ENCODE measurements at regions not wholly inside any gene's neighbourhood (a gene's known extent, or its start where the extent isn't known, plus 50 kb on each side); places are given as distances from the start of the nearest gene placed in this dataset.

DNA sequence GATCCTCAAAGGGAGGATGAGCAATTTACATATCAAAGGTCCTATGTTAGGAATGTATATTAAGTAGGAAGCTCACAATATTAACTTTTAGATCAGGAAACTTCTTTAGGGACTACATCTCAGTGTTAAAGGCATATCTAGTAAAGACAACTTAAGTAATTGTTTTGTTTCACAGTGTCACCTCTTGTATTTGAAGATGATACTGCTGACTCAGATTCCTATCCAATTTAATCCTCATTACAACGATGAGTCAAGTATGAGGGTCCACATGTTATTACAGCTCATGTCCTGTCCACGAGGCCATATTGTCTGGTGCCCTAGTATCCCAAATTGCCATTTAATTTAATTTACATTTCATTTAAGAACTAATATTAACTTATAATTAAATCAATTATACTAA, 523.9 kb downstream of the CCDC85A start:
- H3K4me3 Mint-ChIP-seq, result no peak overlapping the region
- no peaks in the 10 kb centered on the region for H3K4me1 Mint-ChIP-seq
- ATAC-seq (no peak), DNase-seq (no peak)
- no peak overlapping the region for H3K27ac Mint-ChIP-seq
- no peaks in the 10 kb centered on the region for H3K36me3 Mint-ChIP-seq (ENCODE audit: low read depth)
- H3K27me3 Mint-ChIP-seq, result no peaks in the 10 kb centered on the region
- no peaks in the 10 kb centered on the region for H3K9me3 ChIP-seq (ENCODE audit: control insufficient read depth, low read length, poor library complexity, severe bottlenecking)

DNA sequence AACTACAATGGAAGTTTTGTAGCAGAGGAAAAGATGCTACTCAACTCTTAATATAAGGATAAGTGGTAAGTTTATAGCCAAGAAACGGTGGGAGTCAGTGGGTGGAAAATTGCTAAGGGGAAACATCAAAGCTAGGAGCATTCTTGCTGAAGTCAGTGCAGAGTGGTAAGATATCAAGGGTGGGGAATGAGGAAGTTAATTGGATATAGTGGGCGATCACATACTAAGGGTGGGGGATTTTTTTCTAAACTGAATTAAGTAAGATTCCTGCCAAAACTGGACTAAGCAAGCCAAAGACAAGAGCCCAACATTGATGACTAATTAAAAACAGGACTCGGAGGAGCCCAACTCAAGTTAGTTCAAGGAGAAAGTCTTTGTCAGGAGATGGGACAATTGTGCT, 525.4 kb downstream of the CCDC85A start:
- Mint-ChIP-seq H3K27me3 (no peaks in the 10 kb centered on the region), H3K4me3 (no peak overlapping the region), H3K27ac (no peak overlapping the region), H3K36me3 (ENCODE audit: low read depth) (no peaks in the 10 kb centered on the region), H3K4me1 (no peaks in the 10 kb centered on the region)
- ATAC-seq (no peak), DNase-seq (no peak)
- no peaks in the 10 kb centered on the region for H3K9me3 ChIP-seq (ENCODE audit: control insufficient read depth, low read length, poor library complexity, severe bottlenecking)

DNA sequence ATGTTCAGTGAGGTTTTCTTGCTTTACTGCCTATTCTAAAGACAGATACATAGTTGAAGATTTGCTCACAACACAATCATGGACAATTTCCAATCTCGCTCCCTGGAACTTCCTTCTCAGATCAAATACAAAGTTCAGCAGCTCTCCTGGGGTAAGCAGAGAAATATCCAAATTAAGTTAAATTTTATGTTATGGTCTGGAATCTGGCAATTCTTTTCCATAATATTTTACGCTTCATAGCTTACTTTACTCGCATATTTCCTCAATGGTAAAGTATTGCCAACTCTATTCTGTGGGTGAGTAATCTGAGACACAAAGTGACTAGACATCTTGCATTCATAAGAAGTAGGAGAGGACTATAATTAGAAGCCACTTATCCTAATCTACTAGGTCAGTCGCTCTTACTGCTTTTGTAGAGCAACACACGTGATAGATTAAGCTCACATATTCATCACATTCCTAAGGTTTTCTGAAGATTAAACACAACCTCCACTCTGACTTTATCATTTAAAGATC, 529.4 kb downstream of the CCDC85A start:
- no peak overlapping the region for H3K27ac Mint-ChIP-seq
- no peaks in the 10 kb centered on the region for H3K36me3 Mint-ChIP-seq (ENCODE audit: low read depth)
- no peak for ATAC-seq

DNA sequence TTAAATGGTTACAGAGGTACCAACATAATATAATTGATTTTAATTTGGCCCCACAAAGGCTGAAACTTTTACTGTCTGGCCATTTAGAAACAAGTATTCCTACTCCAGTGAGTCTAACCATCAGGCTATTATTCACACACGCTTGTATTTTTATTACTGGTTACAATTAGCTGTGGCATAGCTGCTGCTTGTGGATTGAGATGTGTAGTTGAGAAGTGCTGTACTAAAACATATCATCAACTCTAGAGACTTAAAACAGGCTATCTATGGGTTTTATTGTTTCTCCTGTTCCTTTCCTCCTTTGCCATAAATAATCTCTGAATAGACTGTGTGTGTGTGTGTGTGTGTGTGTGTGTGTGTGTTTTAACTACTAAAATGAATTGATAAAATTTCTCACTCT, 530.2 kb downstream of the CCDC85A start:
- no peaks in the 10 kb centered on the region for H3K9me3 ChIP-seq (ENCODE audit: control insufficient read depth, low read length, poor library complexity, severe bottlenecking)
- no peaks in the 10 kb centered on the region for H3K36me3 Mint-ChIP-seq (ENCODE audit: low read depth)
- ATAC-seq (no peak), DNase-seq (no peak)
- no peak overlapping the region for H3K27ac Mint-ChIP-seq
- H3K4me1 Mint-ChIP-seq, result no peaks in the 10 kb centered on the region
- no peak overlapping the region for H3K4me3 Mint-ChIP-seq
- H3K27me3 Mint-ChIP-seq, result no peaks in the 10 kb centered on the region

More for the DNA sequence above, 529.4 kb downstream of the CCDC85A start:
- Mint-ChIP-seq H3K4me3 (no peak overlapping the region), H3K27me3 (no peaks in the 10 kb centered on the region), H3K4me1 (no peaks in the 10 kb centered on the region)
- no peak for DNase-seq
- H3K9me3 ChIP-seq (ENCODE audit: control insufficient read depth, low read length, poor library complexity, severe bottlenecking), result no peaks in the 10 kb centered on the region

DNA sequence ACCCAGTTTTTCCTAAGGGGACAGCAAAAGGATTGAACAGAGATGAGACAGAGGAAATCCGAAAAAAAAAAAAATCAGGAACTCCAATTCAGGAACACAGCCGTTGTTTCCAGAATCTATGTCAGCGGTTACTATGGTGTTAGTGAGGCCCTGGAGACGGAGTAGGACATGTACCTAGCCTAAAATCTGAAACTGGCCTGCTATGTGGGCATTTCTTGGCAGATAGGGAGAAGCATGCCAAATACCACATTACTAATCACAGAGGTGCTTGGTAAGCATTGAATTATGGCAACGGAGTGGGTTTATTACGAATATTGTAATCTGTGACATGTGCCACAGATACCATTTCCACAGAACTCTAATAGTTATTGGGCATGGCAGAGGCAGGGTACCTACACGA, 530.6 kb downstream of the CCDC85A start:
- no peak for ATAC-seq
- no peak overlapping the region for H3K27ac Mint-ChIP-seq
- H3K9me3 ChIP-seq (ENCODE audit: control insufficient read depth, low read length, poor library complexity, severe bottlenecking), result no peaks in the 10 kb centered on the region
- H3K27me3 Mint-ChIP-seq, result no peaks in the 10 kb centered on the region
- H3K4me3 Mint-ChIP-seq, result no peak overlapping the region
- no peaks in the 10 kb centered on the region for H3K4me1 Mint-ChIP-seq
- no peaks in the 10 kb centered on the region for H3K36me3 Mint-ChIP-seq (ENCODE audit: low read depth)
- no peak for DNase-seq

- no peaks in the 10 kb centered on the region for H3K27me3 Mint-ChIP-seq
- no peaks in the 10 kb centered on the region for H3K36me3 Mint-ChIP-seq (ENCODE audit: low read depth)
- no peaks in the 10 kb centered on the region for H3K9me3 ChIP-seq (ENCODE audit: control insufficient read depth, low read length, poor library complexity, severe bottlenecking)
- no peak for DNase-seq
- H3K27ac Mint-ChIP-seq, result no peak overlapping the region
- H3K4me1 Mint-ChIP-seq, result no peaks in the 10 kb centered on the region
- no peak for ATAC-seq
- H3K4me3 Mint-ChIP-seq, result no peak overlapping the region
Measured at GRCh38 chr2:56715683-56716082, 531.9 kb downstream of the CCDC85A start.

DNA sequence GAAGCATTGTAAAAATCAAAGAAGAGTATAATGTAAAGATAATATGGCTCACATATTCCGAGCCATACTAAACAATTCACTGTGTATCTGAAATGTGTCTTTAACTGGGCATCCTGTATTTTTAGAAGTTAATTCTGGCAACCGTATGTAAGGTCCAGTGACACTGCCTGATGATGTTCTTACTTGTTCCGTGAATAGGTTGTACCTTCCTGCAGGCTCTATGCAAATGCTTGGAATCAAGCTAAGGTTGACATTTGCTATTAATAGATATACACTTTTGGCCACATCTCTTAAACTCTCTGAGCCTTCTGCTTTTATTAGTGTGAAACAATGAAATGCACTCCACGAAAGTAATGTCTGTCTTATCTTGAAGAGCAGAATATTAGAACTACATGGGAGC, 534.6 kb downstream of the CCDC85A start:
- DNase-seq (no peak), ATAC-seq (no peak)
- Mint-ChIP-seq H3K36me3 (ENCODE audit: low read depth) (no peaks in the 10 kb centered on the region), H3K27ac (no peak overlapping the region), H3K4me1 (no peaks in the 10 kb centered on the region), H3K4me3 (no peak overlapping the region), H3K27me3 (no peaks in the 10 kb centered on the region)
- no peaks in the 10 kb centered on the region for H3K9me3 ChIP-seq (ENCODE audit: control insufficient read depth, low read length, poor library complexity, severe bottlenecking)

GRCh38 chr2:56729212-56729611, 545.4 kb downstream of the CCDC85A start:
- no peaks in the 10 kb centered on the region for H3K36me3 Mint-ChIP-seq (ENCODE audit: low read depth)
- no peaks in the 10 kb centered on the region for H3K4me1 Mint-ChIP-seq
- no peaks in the 10 kb centered on the region for H3K9me3 ChIP-seq (ENCODE audit: control insufficient read depth, low read length, poor library complexity, severe bottlenecking)
- DNase-seq (no peak), ATAC-seq (no peak)
- H3K27me3 Mint-ChIP-seq, result no peaks in the 10 kb centered on the region
- no peak overlapping the region for H3K27ac Mint-ChIP-seq
- no peak overlapping the region for H3K4me3 Mint-ChIP-seq

DNA sequence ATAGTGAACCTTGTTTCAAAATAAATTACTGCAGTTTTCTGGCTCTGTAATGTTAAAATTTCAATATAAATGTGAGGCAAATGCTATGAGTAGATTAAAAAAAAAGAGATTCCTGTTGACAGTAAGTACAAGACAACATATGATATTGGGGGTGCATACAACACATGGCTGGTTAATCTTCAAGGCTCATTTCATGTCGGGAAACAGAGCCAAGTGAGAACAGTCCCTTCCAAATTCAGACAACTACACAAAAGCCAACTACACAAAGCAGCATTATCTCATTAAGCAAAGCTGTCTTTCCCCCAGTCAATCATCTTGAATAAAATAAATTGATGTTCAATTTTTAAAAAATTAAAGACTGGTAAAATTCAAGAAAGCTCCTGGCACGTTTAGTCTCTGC, 549.2 kb downstream of the CCDC85A start:
- H3K9me3 ChIP-seq (ENCODE audit: control insufficient read depth, low read length, poor library complexity, severe bottlenecking), result no peaks in the 10 kb centered on the region
- Mint-ChIP-seq H3K4me1 (no peaks in the 10 kb centered on the region), H3K27me3 (no peaks in the 10 kb centered on the region), H3K36me3 (ENCODE audit: low read depth) (no peaks in the 10 kb centered on the region), H3K4me3 (no peak overlapping the region), H3K27ac (no peak overlapping the region)
- DNase-seq, result no peak
- ATAC-seq, result no peak

GRCh38 chr2:56739413-56739812, 555.6 kb downstream of the CCDC85A start:
- Mint-ChIP-seq H3K27me3 (no peaks in the 10 kb centered on the region), H3K4me3 (no peak overlapping the region), H3K27ac (no peak overlapping the region), H3K4me1 (no peaks in the 10 kb centered on the region), H3K36me3 (ENCODE audit: low read depth) (no peaks in the 10 kb centered on the region)
- DNase-seq (no peak), ATAC-seq (no peak)
- H3K9me3 ChIP-seq (ENCODE audit: control insufficient read depth, low read length, poor library complexity, severe bottlenecking), result no peaks in the 10 kb centered on the region

DNA sequence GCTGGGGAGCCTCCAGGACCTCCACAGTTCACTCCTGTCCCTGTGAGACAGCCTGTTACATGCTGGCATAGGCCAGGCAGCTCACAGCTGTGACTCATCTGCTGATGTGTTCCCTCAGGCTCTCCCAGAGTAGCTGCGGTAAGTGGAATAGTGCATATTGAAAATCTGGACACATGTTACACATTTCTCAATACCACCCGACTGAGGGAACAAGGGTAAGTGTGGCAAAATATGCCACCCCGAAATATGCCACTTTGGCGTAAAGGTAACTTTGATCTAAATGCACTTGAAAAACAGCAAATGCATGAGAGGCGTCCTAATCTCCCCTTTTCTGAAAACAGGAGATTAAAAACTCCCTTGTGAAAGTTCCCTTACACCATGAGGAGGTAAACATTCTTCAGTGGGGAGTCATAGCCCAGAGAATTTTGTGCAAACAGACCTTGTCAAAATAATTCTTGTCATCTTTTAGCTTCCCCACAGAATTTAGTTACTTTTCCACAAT, 557.9 kb downstream of the CCDC85A start:
- DNase-seq (no peak), ATAC-seq (no peak)
- no peaks in the 10 kb centered on the region for H3K27me3 Mint-ChIP-seq
- H3K9me3 ChIP-seq (ENCODE audit: control insufficient read depth, low read length, poor library complexity, severe bottlenecking), result no peaks in the 10 kb centered on the region
- H3K4me3 Mint-ChIP-seq, result no peak overlapping the region
- no peak overlapping the region for H3K27ac Mint-ChIP-seq
- H3K36me3 Mint-ChIP-seq (ENCODE audit: low read depth), result no peaks in the 10 kb centered on the region
- no peaks in the 10 kb centered on the region for H3K4me1 Mint-ChIP-seq

DNA sequence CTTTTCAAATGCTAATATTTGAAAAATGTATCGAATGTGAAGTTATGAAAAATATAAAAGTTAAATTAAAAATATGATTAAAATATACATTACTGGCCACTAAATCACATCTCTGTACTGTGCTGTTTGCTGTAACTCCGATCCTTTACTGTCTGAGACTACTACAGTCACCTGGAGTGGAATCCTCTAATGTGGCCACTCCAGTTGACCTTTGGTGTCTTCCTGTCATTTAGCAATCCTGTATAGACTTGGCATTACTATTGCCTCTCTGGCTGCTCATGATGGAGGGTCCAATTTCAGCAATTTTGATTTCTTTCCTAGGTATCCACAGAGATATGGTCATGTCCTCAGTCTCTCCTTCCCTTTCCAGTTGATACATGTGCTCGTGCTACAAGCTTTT, 560.0 kb downstream of the CCDC85A start:
- no peaks in the 10 kb centered on the region for H3K9me3 ChIP-seq (ENCODE audit: control insufficient read depth, low read length, poor library complexity, severe bottlenecking)
- H3K27ac Mint-ChIP-seq, result no peak overlapping the region
- no peaks in the 10 kb centered on the region for H3K36me3 Mint-ChIP-seq (ENCODE audit: low read depth)
- ATAC-seq, result no peak
- H3K27me3 Mint-ChIP-seq, result no peaks in the 10 kb centered on the region
- no peak overlapping the region for H3K4me3 Mint-ChIP-seq
- no peak for DNase-seq
- H3K4me1 Mint-ChIP-seq, result no peaks in the 10 kb centered on the region

GRCh38 chr2:56749152-56749752, 565.5 kb downstream of the CCDC85A start:
- ATAC-seq (no peak), DNase-seq (no peak)
- Mint-ChIP-seq H3K36me3 (ENCODE audit: low read depth) (no peaks in the 10 kb centered on the region), H3K4me1 (no peaks in the 10 kb centered on the region), H3K27me3 (no peaks in the 10 kb centered on the region), H3K4me3 (no peak overlapping the region), H3K27ac (no peak overlapping the region)
- H3K9me3 ChIP-seq (ENCODE audit: control insufficient read depth, low read length, poor library complexity, severe bottlenecking), result no peaks in the 10 kb centered on the region

- Mint-ChIP-seq H3K4me1 (no peaks in the 10 kb centered on the region), H3K27me3 (no peaks in the 10 kb centered on the region), H3K27ac (no peak overlapping the region), H3K36me3 (ENCODE audit: low read depth) (no peaks in the 10 kb centered on the region), H3K4me3 (no peak overlapping the region)
- no peak for ATAC-seq
- H3K9me3 ChIP-seq (ENCODE audit: control insufficient read depth, low read length, poor library complexity, severe bottlenecking), result no peaks in the 10 kb centered on the region
- DNase-seq, result no peak
Measured at GRCh38 chr2:56753182-56753581, 569.4 kb downstream of the CCDC85A start.

All from T-helper 17 cell (primary cell).